KBM-7 (cell line): ENCODE measurements at regions not wholly inside any gene's neighbourhood (a gene's known extent, or its start where the extent isn't known, plus 50 kb on each side); places are given as distances from the start of the nearest gene placed in this dataset.

Experiments
- DNase-seq: peaks from one replicate; pipeline ENCODE4 v3.0.0-alpha.2; 2015
- in situ Hi-C: fragments of 300-500 bp; cut with MboI; formaldehyde crosslinking; loops from 2 replicates; pipeline ENCODE4 v1.14.3; 2020; ENCODE audit warnings: low sequenced_read_pairs, low pct_unique_long_range_greater_than_20kb, mixed read lengths

DNA sequence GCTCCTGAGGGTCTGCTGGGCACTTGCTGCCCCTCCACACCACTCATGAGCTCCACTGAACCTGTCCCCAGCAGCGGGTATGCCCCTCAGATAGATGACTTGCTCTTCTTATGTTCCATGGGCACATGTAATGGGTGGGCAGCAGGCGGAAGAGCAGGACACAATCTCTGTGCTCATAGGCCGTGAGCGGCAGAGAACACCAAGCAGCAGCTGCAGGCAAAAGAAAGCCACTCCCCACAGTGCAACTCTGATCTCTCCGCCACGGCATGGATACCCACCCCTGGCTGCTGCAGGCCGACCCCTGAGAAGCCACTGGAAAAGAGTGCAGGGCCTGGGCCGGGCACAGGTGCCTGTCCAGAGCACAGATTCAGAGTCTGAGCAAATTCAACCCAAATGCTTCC, 135.2 kb upstream of the RUNX3 start:
- in situ Hi-C loops, result no loop called here
- DNase-seq, result no peak

DNA sequence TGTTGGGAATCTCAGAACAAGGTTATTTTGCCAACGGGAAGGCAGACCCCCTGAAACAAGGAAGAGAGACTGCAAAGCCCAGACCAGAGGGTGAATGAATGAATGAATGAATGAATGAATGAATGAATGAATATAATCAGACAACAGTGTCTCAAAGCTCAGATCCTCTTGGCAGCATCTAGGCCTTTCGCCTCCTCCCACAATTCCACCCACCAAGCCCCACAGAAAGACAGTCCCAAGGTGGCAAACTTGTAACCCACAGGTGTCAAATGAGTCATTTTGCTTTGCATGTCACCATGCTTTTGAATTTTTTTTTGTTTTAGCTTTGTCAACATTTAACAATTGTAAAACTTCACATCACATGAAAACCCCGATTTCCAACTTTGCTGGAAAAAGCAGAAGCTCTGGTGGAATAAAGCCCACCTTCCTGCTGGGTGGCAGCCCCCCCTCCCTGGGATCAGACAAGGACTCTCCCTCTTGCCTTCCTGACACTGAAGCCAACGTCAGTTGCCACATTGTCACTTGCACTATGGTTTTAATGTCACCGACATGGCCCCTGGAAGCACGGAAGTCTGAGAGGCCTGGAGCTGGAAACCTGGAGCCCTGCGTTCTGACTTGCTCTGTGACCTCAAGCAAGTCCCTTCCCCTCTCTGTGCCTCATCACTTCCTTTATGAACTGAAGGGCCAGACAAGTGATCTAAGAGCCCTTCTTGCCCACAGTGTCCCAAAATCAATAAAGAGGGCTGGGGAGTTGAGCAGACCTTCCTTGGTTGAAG, 134.6 kb upstream of the RUNX3 start:
- no peak for DNase-seq
- in situ Hi-C loops, result no loop called here

DNA sequence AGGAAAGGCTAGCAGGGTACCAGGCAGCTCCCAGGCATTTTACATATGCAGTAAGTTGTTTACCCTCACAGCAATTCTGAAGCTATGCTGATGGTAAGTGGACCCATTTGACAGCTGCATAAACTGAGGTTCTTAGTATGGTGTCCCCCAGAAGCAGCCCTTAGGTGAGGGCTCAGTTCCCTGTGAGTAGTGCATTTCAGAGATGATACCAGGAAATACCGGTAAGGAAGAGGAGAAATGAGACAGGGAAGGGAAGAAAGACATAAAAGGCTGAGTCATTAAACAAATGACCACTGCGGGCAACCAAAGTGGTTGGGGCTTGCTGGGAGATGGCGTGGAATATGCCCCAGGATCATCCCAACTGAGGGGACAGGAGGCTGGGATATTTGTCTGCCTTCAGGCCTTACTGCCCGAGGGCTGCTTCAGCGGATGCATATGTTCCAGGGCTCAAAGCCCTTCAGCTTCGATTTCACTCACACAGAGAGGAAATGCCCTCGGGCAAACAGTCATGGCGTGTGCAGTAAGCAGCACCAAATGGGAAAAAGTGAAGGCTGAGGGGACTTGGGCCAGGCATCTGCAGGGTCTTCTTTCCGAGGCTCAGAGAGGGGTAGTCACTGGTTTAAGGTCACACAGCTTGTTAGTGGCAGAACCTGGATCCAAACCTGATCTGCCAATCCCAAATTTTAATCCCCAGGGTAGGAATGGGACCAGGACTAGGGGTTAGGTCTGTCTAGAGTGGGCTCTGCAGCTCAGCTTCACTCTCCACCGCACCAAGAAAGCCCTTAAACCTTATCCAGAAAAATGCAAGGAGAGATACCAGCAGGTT, 133.7 kb upstream of the RUNX3 start:
- in situ Hi-C loops, result no loop called here
- no peak for DNase-seq

DNA sequence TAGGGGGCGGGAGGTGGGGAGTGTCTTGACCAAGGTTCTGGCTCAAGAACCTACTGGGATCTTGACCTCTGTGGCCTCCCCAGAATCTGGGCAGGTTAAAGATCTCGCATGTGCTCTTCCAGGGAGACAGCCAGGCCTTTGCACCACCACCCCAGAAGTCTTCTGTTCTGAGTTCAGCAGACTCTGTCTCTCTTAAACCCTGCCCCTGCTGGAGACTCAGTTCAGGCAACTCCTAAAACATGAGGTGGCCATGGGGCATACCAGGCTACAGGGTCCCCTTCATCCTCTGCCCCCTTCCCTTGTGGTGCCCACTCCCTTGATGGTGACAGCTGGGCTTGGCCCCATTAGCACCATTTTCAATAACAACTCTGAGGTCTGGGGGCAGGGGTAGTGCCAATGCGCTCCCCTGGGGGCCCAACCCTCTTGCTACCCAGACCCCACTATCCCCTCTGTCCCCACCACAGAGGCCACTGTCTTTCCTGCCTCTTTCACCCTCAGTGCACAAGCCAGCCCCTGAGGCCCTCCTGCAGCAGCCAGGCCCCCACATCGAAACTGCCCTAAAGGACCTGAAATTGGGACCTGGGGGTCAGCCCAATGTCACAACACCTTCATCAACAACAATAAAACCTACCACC, 132.7 kb upstream of the RUNX3 start:
- DNase-seq, result no peak
- in situ Hi-C loops, result no loop called here

DNA sequence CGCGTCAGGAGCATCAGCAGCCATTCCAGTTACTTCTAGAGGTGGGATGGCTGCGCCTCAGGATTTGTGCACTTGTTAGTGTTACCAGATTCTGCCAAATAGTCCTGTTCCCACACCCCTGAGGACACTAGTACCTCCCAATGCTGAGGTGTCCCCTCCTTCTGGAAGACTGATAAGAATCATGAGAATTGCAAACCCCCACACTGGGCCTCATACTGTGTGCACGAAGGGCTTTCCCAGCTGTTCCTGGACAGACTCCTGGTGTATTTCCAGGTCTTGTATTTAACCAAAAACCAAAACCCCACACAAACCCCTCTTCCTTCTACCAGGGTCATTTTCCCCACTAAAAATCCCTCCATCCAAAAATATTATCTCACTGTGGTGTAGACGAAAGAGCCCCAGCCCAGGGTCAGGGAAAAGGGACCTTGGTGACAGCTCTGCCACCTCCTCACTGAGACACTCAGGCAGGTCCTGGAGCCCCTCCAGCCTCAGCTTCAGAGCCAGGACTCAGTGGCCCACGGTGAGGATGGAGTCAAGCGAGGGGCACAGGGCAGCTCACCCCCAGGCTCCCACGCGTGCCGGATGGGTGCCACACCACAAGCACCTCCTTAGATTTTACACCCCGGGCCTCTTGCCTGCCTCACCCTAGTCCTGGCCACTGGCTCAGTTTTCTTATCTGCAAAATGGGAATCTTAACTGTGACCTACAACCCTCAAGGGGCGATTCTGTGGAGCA, 131.4 kb upstream of the RUNX3 start:
- in situ Hi-C loops, result no loop called here
- no peak for DNase-seq

DNA sequence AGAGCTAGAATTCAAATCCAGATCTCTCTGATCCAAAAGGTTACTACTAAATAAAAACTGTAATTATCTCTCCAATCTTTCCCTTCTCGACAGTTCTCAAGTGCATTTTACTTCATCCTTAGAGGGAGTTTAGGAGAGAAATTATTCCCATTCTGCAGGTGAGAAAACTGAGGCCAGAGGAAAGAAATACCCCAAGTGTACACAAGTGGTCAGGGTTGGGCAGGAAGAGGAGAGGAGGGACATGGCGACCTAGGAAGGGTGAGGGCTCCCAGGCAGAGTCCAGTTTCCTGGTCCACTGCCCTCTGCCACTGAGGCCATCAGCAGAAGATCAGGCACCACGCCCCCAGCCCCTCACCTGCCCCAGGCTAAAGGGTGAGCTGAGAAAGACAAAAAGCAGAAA, 127.1 kb upstream of the RUNX3 start:
- DNase-seq, result no peak
- in situ Hi-C loops, result no loop called here

DNA sequence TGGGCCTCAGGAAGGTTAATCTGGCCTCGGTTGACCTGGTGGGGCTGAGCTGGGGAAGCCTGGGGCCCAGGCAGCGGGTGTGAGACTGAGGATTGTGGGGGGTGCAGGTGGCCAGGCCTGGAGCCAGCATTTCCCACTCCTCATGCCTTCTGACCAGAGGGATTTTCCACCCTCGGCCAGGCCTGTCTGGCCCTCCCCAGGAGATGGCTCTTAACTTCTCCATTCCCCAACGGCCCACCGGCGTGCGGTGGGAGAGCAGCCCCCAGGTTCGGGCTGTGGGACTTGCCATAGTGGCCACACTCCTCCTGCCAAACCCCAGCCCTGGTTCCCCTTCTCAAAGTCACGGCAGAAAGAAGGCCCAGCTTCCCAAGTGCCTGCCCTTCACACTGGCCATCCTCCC, 126.5 kb upstream of the RUNX3 start:
- in situ Hi-C loops, result no loop called here
- no peak for DNase-seq

DNA sequence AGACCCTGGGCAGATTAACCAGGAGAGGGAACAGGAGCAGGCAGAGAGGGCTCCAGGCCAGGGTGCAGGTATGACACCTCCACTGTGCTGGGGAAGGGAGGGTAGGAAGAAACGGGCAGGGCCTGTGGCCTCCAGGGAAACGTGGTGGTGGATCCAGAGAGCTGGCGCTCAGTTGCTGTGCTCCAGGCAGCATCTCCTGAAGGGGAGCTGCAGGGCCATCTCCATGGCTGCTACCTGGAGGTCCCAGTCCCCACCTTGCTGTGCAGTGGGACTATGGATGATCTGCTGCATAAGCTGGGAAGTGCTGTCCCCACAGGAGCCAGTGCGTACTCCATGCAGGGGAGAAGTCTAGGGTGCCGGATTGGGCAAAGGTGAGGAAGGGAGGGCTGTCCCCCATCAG, 125.9 kb upstream of the RUNX3 start:
- in situ Hi-C loops, result no loop called here

DNA sequence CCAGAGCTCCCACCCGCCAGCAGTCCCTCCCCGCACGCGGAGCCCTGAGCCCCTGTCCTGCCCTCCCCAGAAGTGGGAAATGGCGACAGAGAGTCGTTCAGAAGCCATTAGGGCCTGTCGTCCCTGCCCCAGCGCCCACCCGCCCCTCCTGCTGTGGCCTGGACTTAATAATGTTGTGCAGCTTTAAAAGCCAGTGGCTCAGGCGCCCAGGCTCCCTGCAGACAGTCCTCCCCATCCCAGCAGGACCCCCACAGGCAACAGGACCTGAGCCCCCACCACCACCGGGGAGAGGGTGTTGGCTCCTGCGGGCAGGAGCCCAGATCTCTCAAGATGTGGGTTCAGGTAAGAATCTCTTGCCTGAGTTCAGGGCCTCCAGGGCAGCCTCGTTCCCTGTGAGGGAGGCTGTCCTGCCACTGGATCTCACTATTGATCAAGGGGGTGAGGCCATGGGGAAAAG, 125.3 kb upstream of the RUNX3 start:
- in situ Hi-C loops, result no loop called here
- DNase-seq, result no peak

More for the DNA sequence above, 125.9 kb upstream of the RUNX3 start:
- no peak for DNase-seq

DNA sequence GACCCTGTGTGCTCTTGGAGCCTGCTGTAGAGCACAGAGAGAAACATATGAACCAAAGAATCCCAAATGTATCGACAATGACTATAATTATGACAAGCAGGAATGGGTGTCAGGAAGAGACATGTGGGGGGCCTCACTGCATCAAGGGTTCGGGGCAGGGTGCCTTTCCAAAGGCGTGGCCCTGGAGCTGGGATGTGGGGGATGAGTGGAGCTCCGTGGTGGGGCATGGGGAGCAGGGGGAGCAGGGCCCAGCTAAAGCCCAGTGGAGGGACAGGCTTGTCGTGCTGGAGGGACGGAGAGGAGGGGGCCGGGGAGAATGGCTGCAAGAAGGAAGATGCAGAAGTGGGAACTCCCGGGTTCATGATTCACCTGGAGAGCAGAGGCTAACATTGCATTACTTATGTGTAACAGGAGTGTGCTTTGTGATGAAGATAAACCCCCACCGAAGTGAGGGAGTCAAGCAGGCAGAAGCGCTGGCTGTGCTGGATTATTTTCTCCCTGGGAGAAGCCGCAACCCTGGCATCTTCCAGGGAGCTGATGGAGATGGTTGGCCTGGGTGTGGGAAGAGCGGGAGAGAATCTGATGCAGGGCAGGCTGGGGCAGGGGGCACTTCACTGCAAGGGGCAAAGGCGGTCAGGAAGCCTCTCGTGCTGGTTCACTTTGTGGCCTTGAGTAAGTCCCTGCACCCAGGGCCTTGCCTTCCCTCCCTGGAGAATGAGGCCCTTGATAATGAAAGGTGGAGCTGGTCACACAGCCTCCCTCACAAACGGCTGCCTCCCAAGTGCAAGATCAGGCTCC, 124.6 kb upstream of the RUNX3 start:
- DNase-seq, result no peak
- in situ Hi-C loops, result no loop called here

DNA sequence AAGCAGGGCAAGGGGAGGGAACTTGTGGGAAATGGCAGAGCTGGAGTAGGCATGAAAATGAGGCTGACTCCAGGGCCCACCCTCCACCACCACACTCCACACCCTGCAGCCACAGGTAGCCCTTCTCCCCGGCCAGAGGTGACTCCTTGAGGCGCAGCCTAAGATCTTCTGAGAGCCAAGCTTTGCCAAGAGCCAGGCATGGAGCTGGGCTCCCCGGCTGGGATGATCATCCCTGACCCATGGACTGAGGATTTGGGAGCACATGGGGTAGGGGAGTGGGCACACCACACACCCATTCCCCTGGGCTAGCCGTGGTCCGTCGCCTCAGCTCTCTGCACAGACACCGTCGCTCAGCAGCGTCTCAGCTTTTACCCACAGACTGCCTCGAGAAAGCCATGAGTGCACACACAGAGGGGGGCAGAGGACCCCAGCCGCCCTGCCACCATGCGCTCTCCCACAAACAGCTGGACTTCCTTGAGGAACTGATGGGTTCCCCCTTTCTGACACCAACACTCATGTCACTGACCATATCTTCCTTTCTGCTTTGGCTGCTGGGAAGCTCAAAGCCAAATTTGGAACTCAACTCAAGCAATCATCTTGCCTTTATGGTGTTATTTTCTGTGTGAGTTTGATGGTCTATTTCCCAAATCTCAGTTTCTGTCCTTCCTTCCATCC, 123.6 kb upstream of the RUNX3 start:
- in situ Hi-C loops, result no loop called here
- DNase-seq, result no peak

DNA sequence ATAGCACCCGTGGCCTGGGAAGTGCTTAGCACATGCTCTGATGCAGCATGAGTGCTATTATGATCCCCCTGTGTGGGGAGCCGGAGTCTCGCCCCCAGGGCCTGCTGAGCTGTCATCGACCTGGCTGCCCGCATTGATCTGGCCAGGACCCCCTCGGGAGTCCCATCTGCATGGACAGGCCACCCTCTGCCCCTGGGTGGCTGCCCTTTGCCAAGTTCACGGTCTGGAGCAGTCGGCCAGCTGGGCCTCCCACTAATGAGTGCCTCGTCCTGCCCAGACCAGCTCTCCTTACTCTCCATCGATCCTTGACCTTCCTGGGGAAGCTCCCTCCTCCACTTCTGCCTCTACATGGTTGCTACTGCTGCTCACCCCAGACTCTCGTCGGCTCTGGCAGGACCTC, 121.8 kb upstream of the RUNX3 start:
- DNase-seq, result no peak
- in situ Hi-C loops, result no loop called here

DNA sequence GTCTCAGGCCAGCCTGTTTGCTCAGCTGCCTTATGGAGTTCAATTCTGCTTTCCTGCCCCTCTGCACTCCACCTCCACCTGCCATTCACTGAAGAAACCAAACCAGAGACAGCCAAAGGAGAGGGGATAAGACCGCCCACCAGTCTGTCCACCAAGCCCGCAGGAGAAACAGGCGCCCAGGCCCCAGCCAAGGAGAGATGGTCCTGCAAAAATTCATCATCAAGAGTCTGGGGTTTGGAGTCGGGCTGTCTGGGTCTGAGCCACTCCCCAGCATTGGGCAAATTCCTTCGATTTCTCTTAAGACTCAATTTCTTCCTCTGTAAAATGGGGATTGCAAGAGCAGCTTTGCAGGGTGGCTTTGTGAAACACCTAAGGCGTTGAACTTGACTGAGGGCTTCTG, 121.4 kb upstream of the RUNX3 start:
- in situ Hi-C loops, result no loop called here
- no peak for DNase-seq

DNA sequence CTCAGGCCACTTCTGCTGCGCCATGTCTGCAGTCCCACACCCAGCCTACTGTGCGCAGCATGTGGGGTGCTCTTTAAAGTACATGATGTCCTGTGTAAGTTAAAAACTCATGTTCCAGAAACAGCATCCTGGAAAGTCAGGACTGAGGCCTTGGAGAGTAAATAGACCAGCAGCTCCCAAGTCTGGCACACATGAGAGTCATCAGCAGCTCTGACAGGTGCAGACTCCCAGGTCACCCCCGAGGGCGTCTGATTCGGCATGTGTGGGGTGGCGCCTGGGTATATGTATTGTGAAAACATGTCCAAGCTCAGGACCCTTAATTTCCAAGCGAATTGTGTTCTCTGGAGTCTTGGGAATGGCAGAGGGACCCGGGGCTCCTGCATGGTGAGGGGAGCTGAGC, 120.1 kb upstream of the RUNX3 start:
- no peak for DNase-seq
- in situ Hi-C loops, result no loop called here

DNA sequence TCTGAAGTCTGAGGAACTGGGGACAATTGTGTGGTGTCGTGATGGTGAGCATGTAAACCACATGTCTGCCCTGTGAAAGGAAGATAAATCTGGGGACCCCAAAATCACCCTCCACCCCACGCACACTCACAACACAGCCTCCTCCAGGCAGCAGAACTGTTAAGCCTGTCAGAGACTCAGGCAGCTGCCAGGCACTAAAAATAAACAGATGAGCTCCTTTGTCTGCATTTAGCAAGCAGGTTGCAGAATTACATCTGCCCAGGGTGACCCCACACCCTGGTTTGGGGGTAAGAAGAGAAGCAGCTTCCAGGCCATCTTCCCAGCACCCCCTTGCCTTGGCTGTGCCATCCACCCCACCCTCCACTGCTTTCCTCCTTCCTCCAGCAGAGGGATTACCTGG, 119.1 kb upstream of the RUNX3 start:
- no peak for DNase-seq
- in situ Hi-C loops, result no loop called here

DNA sequence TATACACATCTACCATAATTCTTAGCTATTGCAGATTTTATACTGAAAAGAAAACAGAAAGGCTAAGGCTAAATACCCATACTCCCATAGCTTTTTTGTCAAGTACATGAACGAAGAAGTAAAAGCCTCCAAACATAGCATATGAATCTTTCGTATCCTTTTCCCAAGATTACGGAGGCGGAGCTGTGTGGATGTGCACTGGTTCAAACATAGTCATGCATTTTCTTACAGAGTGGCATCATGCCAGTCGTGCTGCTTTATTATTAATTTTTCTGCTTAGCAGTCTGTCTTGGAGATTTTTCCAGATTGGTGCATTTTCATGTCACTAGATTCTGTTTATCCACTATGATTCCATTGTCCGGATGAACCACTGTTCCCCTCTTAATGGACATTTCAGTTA, 118.7 kb upstream of the RUNX3 start:
- DNase-seq, result no peak
- in situ Hi-C loops, result no loop called here

DNA sequence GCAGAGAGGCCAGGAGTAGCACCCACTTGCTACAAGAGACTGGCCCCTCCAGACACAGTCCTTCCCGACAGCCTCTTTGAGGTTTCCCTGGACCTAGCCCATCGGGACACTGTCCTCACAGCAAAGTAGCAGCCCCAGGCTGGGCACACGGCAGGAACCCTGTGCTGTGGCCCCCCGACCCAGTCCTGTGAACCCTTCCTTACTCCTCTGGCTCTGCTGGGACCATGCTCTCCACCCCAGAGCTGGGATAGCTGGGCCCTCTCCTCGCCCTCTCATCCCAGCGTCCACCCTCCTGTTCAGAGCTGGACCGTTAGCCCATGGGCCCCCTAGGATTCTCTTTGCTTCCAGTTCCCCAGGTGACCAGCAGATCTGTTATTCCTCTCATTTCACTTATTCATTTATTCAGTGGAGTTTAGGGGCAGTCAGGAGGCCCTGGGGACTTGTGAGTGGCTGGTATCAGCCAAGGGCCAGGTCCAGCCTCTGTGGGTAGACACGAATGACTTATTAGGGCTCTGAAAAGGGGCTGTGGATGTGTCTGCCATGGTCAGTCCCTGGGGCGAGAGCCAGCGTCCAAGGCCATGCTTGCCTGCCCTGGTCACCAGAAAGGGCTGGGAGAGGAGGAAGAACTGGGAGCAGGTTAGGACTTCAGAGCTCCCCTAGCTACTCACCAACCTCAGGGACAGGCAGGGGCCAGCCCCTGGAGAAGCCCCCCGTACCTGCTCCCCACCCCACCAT, 117.6 kb upstream of the RUNX3 start:
- in situ Hi-C loops, result no loop called here

DNA sequence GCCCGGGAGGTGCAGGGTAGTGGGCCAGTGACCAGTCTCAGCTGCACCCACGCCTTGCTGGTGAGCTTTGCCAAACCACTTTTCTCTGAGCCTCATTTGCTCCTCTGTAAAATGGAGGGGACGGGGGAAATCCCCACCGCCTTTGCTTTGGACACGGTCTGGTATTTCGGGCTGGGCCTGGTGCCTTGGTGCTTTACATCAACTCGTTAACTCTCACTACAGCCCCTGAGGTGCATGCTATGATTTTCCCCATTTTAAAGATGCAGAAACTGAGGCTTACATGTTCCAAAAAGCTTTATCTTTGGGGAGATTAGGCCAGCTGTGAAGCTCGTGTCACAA, 116.1 kb upstream of the RUNX3 start:
- DNase-seq, result no peak
- in situ Hi-C loops, result no loop called here

More for the DNA sequence above, 117.6 kb upstream of the RUNX3 start:
- DNase-seq, result no peak
